H1 (cell line): ENCODE measurements at regions not wholly inside any gene's neighbourhood (a gene's known extent, or its start where the extent isn't known, plus 50 kb on each side); places are given as distances from the start of the nearest gene placed in this dataset.

Source experiments
- CTCF ChIA-PET: fragments of 300-600 bp; sonication (Branson Sonifier 250); formaldehyde crosslinking; loops from one replicate; lab custom pipeline; 2021; ENCODE audit not compliant: partially characterized antibody; lab: Charles Lee
- POLR2A ChIA-PET: fragments of 300-600 bp; sonication (Branson Sonifier 250); formaldehyde crosslinking; loops from one replicate; lab custom pipeline; 2021; ENCODE audit warnings: inconsistent platforms; ENCODE audit not compliant: partially characterized antibody; lab: Charles Lee
- DNase-seq, 2 experiments: peaks; one replicate each; pipeline versions ENCODE4 v3.0.0 to v3.0.0-alpha.2; 2010 to 2022; ENCODE audit warnings: low spot score in 2 of 2, low read depth in 1 of 2, mixed read lengths in 1 of 2
- FAIRE-seq: peaks from 2 replicates; lab custom pipeline; 2011; peaks lifted over from hg19 to GRCh38; lab: Jason Lieb, UNC
- H2AFZ ChIP-seq: 2 replicates; pipeline ENCODE4 v1.8.1; 2012; ENCODE audit warnings: low read length, inconsistent platforms
- H2AK5ac ChIP-seq: 2 replicates; pipeline ENCODE4 v1.6.1; 2013; ENCODE audit warnings: low read depth, low read length
- H2BK120ac ChIP-seq: replicated peaks from 2 replicates; pipeline ENCODE3; 2013; ENCODE audit warnings: low read depth, low read length, inconsistent platforms
- H2BK12ac ChIP-seq: 2 replicates; pipeline ENCODE4 v1.6.1; 2013; ENCODE audit warnings: low read depth, low read length
- H2BK15ac ChIP-seq: 2 replicates; pipeline ENCODE4 v1.6.1; 2013; ENCODE audit warnings: low read length
- H2BK20ac ChIP-seq: 2 replicates; pipeline ENCODE4 v1.6.1; 2013; ENCODE audit warnings: low read length
- H2BK5ac ChIP-seq: 2 replicates; pipeline ENCODE4 v1.6.1; 2013; ENCODE audit warnings: low read depth, low read length
- H3K14ac ChIP-seq: 2 replicates; pipeline ENCODE4 v1.6.1; 2013; ENCODE audit warnings: inconsistent platforms; ENCODE audit not compliant: insufficient read length
- H3K18ac ChIP-seq: 2 replicates; pipeline ENCODE4 v1.6.1; 2013; ENCODE audit warnings: low read length; ENCODE audit errors: extremely low read depth
- H3K23ac ChIP-seq: 2 replicates; pipeline ENCODE4 v1.6.1; 2013; ENCODE audit warnings: inconsistent platforms; ENCODE audit not compliant: insufficient read length
- H3K23me2 ChIP-seq: 2 replicates; pipeline ENCODE4 v1.6.1; 2013; ENCODE audit warnings: low read depth, low read length
- H3K27ac ChIP-seq: 2 replicates; pipeline ENCODE4 v1.6.1; 2011; ENCODE audit warnings: low read depth, low read length, inconsistent platforms
- H3K27me3 ChIP-seq, 4 experiments: replicated peaks in 1 of 4; 1 replicate in 1 of 4; 2 replicates in 3 of 4; pipeline versions ENCODE4 v1.6.1 to v1.8.1; 2011 to 2013; ENCODE audit warnings: low read length in 3 of 4, mild to moderate bottlenecking in 3 of 4, inconsistent platforms in 2 of 4, mixed read lengths in 2 of 4, moderate library complexity in 1 of 4; ENCODE audit not compliant: control insufficient read depth in 3 of 4, insufficient read depth in 3 of 4; ENCODE audit errors: extremely low read depth in 1 of 4
- H3K36me3 ChIP-seq, 4 experiments: 2 replicates each; pipeline versions ENCODE4 v1.6.1 to v1.8.1; 2011 to 2013; ENCODE audit warnings: mild to moderate bottlenecking in 4 of 4, low read length in 3 of 4, moderate library complexity in 2 of 4, control low read depth in 1 of 4, inconsistent platforms in 1 of 4; ENCODE audit not compliant: insufficient read depth in 4 of 4, control insufficient read depth in 2 of 4
- H3K4ac ChIP-seq: replicated peaks from 2 replicates; pipeline ENCODE3; 2013; ENCODE audit warnings: low read length, low read depth, mixed read lengths, inconsistent platforms; ENCODE audit not compliant: insufficient read length
- H3K4me1 ChIP-seq, 4 experiments: replicated peaks in 1 of 4; 1 replicate in 1 of 4; 2 replicates in 3 of 4; pipeline versions ENCODE4 v1.6.1 to v1.8.1; 2011 to 2013; ENCODE audit warnings: low read length in 3 of 4, inconsistent platforms in 2 of 4, mixed read lengths in 1 of 4; ENCODE audit not compliant: insufficient read depth in 4 of 4, control insufficient read depth in 3 of 4
- H3K4me2 ChIP-seq, 2 experiments: 2 replicates each; pipeline versions ENCODE4 v1.6.1 to v1.8.1; 2011 to 2013; ENCODE audit warnings: low read depth in 2 of 2, low read length in 2 of 2, control low read depth in 1 of 2, inconsistent platforms in 1 of 2, mild to moderate bottlenecking in 1 of 2; ENCODE audit not compliant: insufficient read depth in 1 of 2
- H3K4me3 ChIP-seq, 4 experiments: fragments of 200-600, 300-600 bp in 1 of 4; sonication (generic), shearing (Covaris generic), sonication (Bioruptor Twin) in 1 of 4; 2 replicates each; pipeline versions ENCODE4 v1.5.1 to v1.8.1; 2011 to 2016; ENCODE audit warnings: low read length in 4 of 4, low read depth in 3 of 4, control low read depth in 2 of 4, inconsistent platforms in 2 of 4, mild to moderate bottlenecking in 2 of 4, mixed read lengths in 1 of 4, moderate library complexity in 1 of 4; ENCODE audit not compliant: insufficient read depth in 2 of 4; ENCODE audit errors: extremely low read depth in 1 of 4
- H3K56ac ChIP-seq: replicated peaks from 2 replicates; pipeline ENCODE3; 2013; ENCODE audit warnings: low read depth, mild to moderate bottlenecking, mixed read lengths, low read length, inconsistent platforms; ENCODE audit not compliant: insufficient read length
- H3K79me1 ChIP-seq: 2 replicates; pipeline ENCODE4 v1.6.1; 2013; ENCODE audit warnings: low read depth, low read length, control low read depth
- H3K79me2 ChIP-seq, 2 experiments: 2 replicates each; pipeline versions ENCODE4 v1.6.1 to v1.8.1; 2012 to 2013; ENCODE audit warnings: low read length in 2 of 2, mild to moderate bottlenecking in 2 of 2, inconsistent platforms in 1 of 2; ENCODE audit not compliant: insufficient read depth in 2 of 2, control insufficient read depth in 1 of 2
- H3K9ac ChIP-seq, 4 experiments: replicated peaks in 1 of 4; 1 replicate in 1 of 4; 2 replicates in 3 of 4; pipeline versions ENCODE4 v1.6.1 to v1.8.1; 2011 to 2013; ENCODE audit warnings: low read depth in 3 of 4, low read length in 3 of 4, control low read depth in 2 of 4, mild to moderate bottlenecking in 2 of 4, moderate library complexity in 2 of 4, inconsistent platforms in 1 of 4; ENCODE audit errors: extremely low read depth in 1 of 4
- H3K9me3 ChIP-seq, 2 experiments: 2 replicates each; pipeline versions ENCODE4 v1.6.1 to v1.8.1; 2012 to 2013; ENCODE audit warnings: mild to moderate bottlenecking in 2 of 2, moderate library complexity in 2 of 2, control low read depth in 1 of 2, inconsistent platforms in 1 of 2, low read depth in 1 of 2, low read length in 1 of 2, mixed read lengths in 1 of 2; ENCODE audit not compliant: insufficient read depth in 2 of 2
- H4K20me1 ChIP-seq, 2 experiments: replicated peaks in 1 of 2; 2 replicates each; pipeline versions ENCODE3 to v1.8.1; 2011 to 2013; ENCODE audit warnings: inconsistent platforms in 2 of 2, low read length in 2 of 2, mild to moderate bottlenecking in 1 of 2; ENCODE audit not compliant: insufficient read depth in 2 of 2, control insufficient read depth in 1 of 2
- H4K5ac ChIP-seq: 2 replicates; pipeline ENCODE4 v1.6.1; 2013; ENCODE audit warnings: low read length, low read depth, mixed read lengths, inconsistent platforms; ENCODE audit not compliant: insufficient read length
- H4K8ac ChIP-seq: 2 replicates; pipeline ENCODE4 v1.8.0; 2013; ENCODE audit warnings: mild to moderate bottlenecking, moderate library complexity, low read length, inconsistent platforms; ENCODE audit not compliant: insufficient read depth; ENCODE audit errors: extremely low read depth
- H4K91ac ChIP-seq: replicated peaks from 2 replicates; pipeline ENCODE3; 2013; ENCODE audit warnings: low read length, mixed read lengths, inconsistent platforms; ENCODE audit not compliant: insufficient read length
- ASH2L ChIP-seq: fragments of 200-600, 300-600 bp; sonication (generic); IDR thresholded peaks from one replicate; pipeline ENCODE4 v1.7.1; 2017; ENCODE audit warnings: low read length
- CEBPB ChIP-seq: IDR thresholded peaks from 2 replicates; pipeline ENCODE4 v1.6.1; 2012; ENCODE audit warnings: low read depth, low read length
- CTBP2 ChIP-seq: IDR thresholded peaks from 2 replicates; pipeline ENCODE4 v1.7.0; 2011; ENCODE audit warnings: borderline replicate concordance, mild to moderate bottlenecking, moderate library complexity, mixed read lengths, low read length; ENCODE audit not compliant: insufficient read depth, insufficient read length
- KDM4A ChIP-seq: IDR thresholded peaks from one replicate; pipeline ENCODE4 v1.7.1; 2012; ENCODE audit warnings: low read depth, mild to moderate bottlenecking, moderate library complexity, low read length, inconsistent platforms; ENCODE audit not compliant: severe bottlenecking
- MAX ChIP-seq: IDR thresholded peaks from 2 replicates; pipeline ENCODE4 v1.6.1; 2012; ENCODE audit warnings: inconsistent platforms
- NRF1 ChIP-seq: IDR thresholded peaks from 2 replicates; pipeline ENCODE4 v1.6.1; 2011; ENCODE audit warnings: mild to moderate bottlenecking, low read depth, low read length, improper control_type of control experiment
- PHF8 ChIP-seq: fragments of 200-600 bp; sonication (generic); conservative IDR thresholded peaks from 2 replicates; pipeline ENCODE4 v1.7.1; 2012; ENCODE audit warnings: low read depth, mild to moderate bottlenecking, inconsistent platforms, low read length, moderate library complexity
- SUZ12 ChIP-seq: fragments of 200-600 bp; sonication (generic); IDR thresholded peaks from 2 replicates; pipeline ENCODE4 v1.6.1; 2012; ENCODE audit warnings: mild to moderate bottlenecking, inconsistent platforms, low read length, moderate library complexity, mixed read lengths
- WGBS, 2 experiments: shearing (Covaris generic) in 1 of 2; methylation state at CpG; one replicate each; pipeline versions ENCODE4 v1.1.6 to v1.1.7; 2013 to 2015; ENCODE audit warnings: low lambda C conversion rate in 2 of 2, mixed read lengths in 2 of 2, inconsistent platforms in 1 of 2, low coverage in 1 of 2, missing lambda C conversion rate in 1 of 2; ENCODE audit not compliant: insufficient replicate concordance in 2 of 2, insufficient coverage in 1 of 2, insufficient read length in 1 of 2; ENCODE audit errors: extremely low coverage in 1 of 2, missing lambda C conversion rate in 1 of 2; 5-methylcytosine and 5-hydroxymethylcytosine counted together

- POLR2A ChIA-PET: interaction anchor here (1.4 kb wide), 1 partner anchor 58 kb away, joined by 6 read pairs; the partner anchor contains the start of gene CXADR
- H2AFZ ChIP-seq: peak overlapping the region; percentile 81; the same call in 1 of the 2 replicates
- H4K5ac ChIP-seq: no peak overlapping the region
- no peak overlapping the region for H2BK20ac ChIP-seq
- H3K23me2 ChIP-seq: no peaks in the 10 kb centered on the region
- H3K36me3 ChIP-seq: no peaks in the 10 kb centered on the region
- no peaks in the 10 kb centered on the region for H4K20me1 ChIP-seq
- H4K8ac ChIP-seq: peak overlapping the region; percentile 85
- no peak overlapping the region for H4K91ac ChIP-seq
- no peaks in the 10 kb centered on the region for H3K9me3 ChIP-seq
- peak overlapping the region; percentile 15 for H2BK5ac ChIP-seq
- H3K14ac ChIP-seq: no peak overlapping the region
- no peaks in the 10 kb centered on the region for H3K79me1 ChIP-seq
- H3K4ac ChIP-seq: no peak overlapping the region
- H2BK12ac ChIP-seq: no peak overlapping the region
- 31% methylated on average over 4 of the region's 4 CpGs; no CpG with 5 or more reads in 1 of the 2 experiments for WGBS, 2 experiments
- FAIRE-seq: no peak
- no peak overlapping the region for H2AK5ac ChIP-seq
- H3K23ac ChIP-seq: no peak overlapping the region
- no peak overlapping the region for H3K27ac ChIP-seq
- H3K4me1 ChIP-seq: no peaks in the 10 kb centered on the region
- no peak overlapping the region for H2BK120ac ChIP-seq
- peak overlapping the region in 3 of 4 experiments; percentile 40 to 83 (median 64); a peak in 4 of 7 replicates for H3K9ac ChIP-seq
- peak overlapping the region; percentile 59 to 62; a peak in 3 of 4 replicates for H3K4me2 ChIP-seq
- H3K79me2 ChIP-seq: no peaks in the 10 kb centered on the region
- H3K27me3 ChIP-seq: no peaks in the 10 kb centered on the region
- no peak overlapping the region for H2BK15ac ChIP-seq
- TF ChIP-seq MAX (no peak; the same call in 1 of the 2 replicates), SUZ12 (no peak), KDM4A (peak; percentile 38), PHF8 (0 out of 2 replicates have a peak, but pooled peaks have one; percentile 22), CEBPB (no peak), NRF1 (no peak), ASH2L (peak; percentile 34), CTBP2 (peak; percentile 7)
- TF ChIP-seq, all 59 proteins: peak for 4
- CTCF ChIA-PET: interaction anchor here (0.6 to 1.2 kb wide), 4 partner anchors 9 to 745 kb away, joined by 3 to 4 read pairs (median 4); no protein-coding TSS in a partner anchor
- DNase-seq: no peak
- Histone ChIP-seq H3K4me3 (peak overlapping the region; percentile 35 to 60 (median 45); a peak in 7 of 8 replicates), H3K56ac (no peak overlapping the region), H3K18ac (no peak overlapping the region)
Measured at GRCh38 chr21:17455028-17455353, 57.9 kb upstream of the CXADR start.
